Neural cell (in vitro differentiated cells): ENCODE measurements at regions not wholly inside any gene's neighbourhood (a gene's known extent, or its start where the extent isn't known, plus 50 kb on each side); places are given as distances from the start of the nearest gene placed in this dataset.

Experiments
- H2AFZ ChIP-seq: fragments of 200-600, 300-800 bp; sonication (generic), shearing (Covaris generic); 2 replicates; pipeline ENCODE4 v1.6.0; 2014; ENCODE audit warnings: low read depth, mild to moderate bottlenecking, antibody characterized with exemption, low read length, moderate library complexity
- H3F3A ChIP-seq: fragments of 200-600 bp; shearing (Covaris generic); 2 replicates; pipeline ENCODE4 v1.6.1; 2016; ENCODE audit warnings: mild to moderate bottlenecking, moderate library complexity, mixed read lengths, antibody characterized with exemption, low read length; ENCODE audit not compliant: insufficient read depth, poor library complexity, severe bottlenecking
- H3K27ac ChIP-seq: fragments of 200-600, 300-800 bp; sonication (generic), shearing (Covaris generic); 2 replicates; pipeline ENCODE4 v1.5.1; 2014; ENCODE audit warnings: mild to moderate bottlenecking, low read length, moderate library complexity
- H3K27me3 ChIP-seq: fragments of 300-800, 200-600 bp; sonication (generic), shearing (Covaris generic); 2 replicates; pipeline ENCODE4 v1.6.0; 2014; ENCODE audit warnings: mild to moderate bottlenecking, low read depth, low read length, moderate library complexity; ENCODE audit not compliant: insufficient read depth
- H3K36me3 ChIP-seq: fragments of 300-800, 200-600 bp; sonication (generic), shearing (Covaris generic); 2 replicates; pipeline ENCODE4 v1.5.1; 2014; ENCODE audit warnings: mild to moderate bottlenecking, antibody characterized with exemption, low read length, moderate library complexity; ENCODE audit not compliant: insufficient read depth
- H3K4me2 ChIP-seq: fragments of 300-800, 200-600 bp; sonication (generic), shearing (Covaris generic); 2 replicates; pipeline ENCODE4 v1.6.0; 2014; ENCODE audit warnings: mild to moderate bottlenecking, low read length
- H3K4me3 ChIP-seq: fragments of 300-800, 200-600 bp; sonication (generic), shearing (Covaris generic); 2 replicates; pipeline ENCODE4 v1.5.1; 2014; ENCODE audit warnings: mild to moderate bottlenecking, low read length, moderate library complexity
- H3K79me2 ChIP-seq: fragments of 200-600 bp; shearing (Covaris generic); replicated peaks from 2 replicates; pipeline ENCODE4 v1.6.0; 2014; ENCODE audit warnings: mild to moderate bottlenecking, low read length, moderate library complexity; ENCODE audit not compliant: insufficient read depth
- H3K9ac ChIP-seq: fragments of 300-800, 200-600 bp; sonication (generic), shearing (Covaris generic); 2 replicates; pipeline ENCODE4 v1.6.1; 2016; ENCODE audit warnings: mild to moderate bottlenecking, low read length, mixed read lengths
- H3K9me2 ChIP-seq: fragments of 200-600 bp; shearing (Covaris generic); 2 replicates; pipeline ENCODE4 v1.6.1; 2016; ENCODE audit warnings: mild to moderate bottlenecking, low read length, mixed read lengths; ENCODE audit not compliant: insufficient read depth
- H3K9me3 ChIP-seq: fragments of 200-600, 300-800 bp; sonication (generic), shearing (Covaris generic); 2 replicates; pipeline ENCODE4 v1.6.1; 2016; ENCODE audit warnings: mild to moderate bottlenecking, mixed run types, low read length, moderate library complexity, mixed read lengths
- H4K20me1 ChIP-seq: fragments of 200-600 bp; shearing (Covaris generic); 2 replicates; pipeline ENCODE4 v1.6.1; 2016; ENCODE audit warnings: mild to moderate bottlenecking, mixed run types; ENCODE audit not compliant: insufficient read depth
- CTCF ChIP-seq: fragments of 450-650 bp; IDR thresholded peaks from 2 replicates; pipeline ENCODE4 v1.5.1; 2014; ENCODE audit warnings: antibody characterized with exemption, mild to moderate bottlenecking, moderate library complexity; ENCODE audit not compliant: poor library complexity, severe bottlenecking
- EP300 ChIP-seq: fragments of 450-650 bp; conservative IDR thresholded peaks from 2 replicates; pipeline ENCODE4 v1.6.1; 2014; ENCODE audit warnings: antibody characterized with exemption, mild to moderate bottlenecking, moderate library complexity; ENCODE audit not compliant: poor library complexity, severe bottlenecking
- EZH2 ChIP-seq: fragments of 200-600, 300-800 bp; shearing (Covaris generic), sonication (generic); IDR thresholded peaks from 2 replicates; pipeline ENCODE4 v1.6.1; 2014; ENCODE audit warnings: antibody characterized with exemption, low read length, borderline replicate concordance, mild to moderate bottlenecking; ENCODE audit not compliant: insufficient read depth, poor library complexity, severe bottlenecking
- MXI1 ChIP-seq: fragments of 450-650 bp; conservative IDR thresholded peaks from 2 replicates; pipeline ENCODE4 v1.6.1; 2014; ENCODE audit warnings: antibody characterized with exemption, mild to moderate bottlenecking; ENCODE audit not compliant: poor library complexity, severe bottlenecking
- POLR2AphosphoS5 ChIP-seq: IDR thresholded peaks from 2 replicates; pipeline ENCODE4 v1.6.1; 2012
- RAD21 ChIP-seq: fragments of 450-650 bp; conservative IDR thresholded peaks from 2 replicates; pipeline ENCODE4 v1.6.1; 2014; ENCODE audit warnings: antibody characterized with exemption, mild to moderate bottlenecking, moderate library complexity
- REST ChIP-seq: IDR thresholded peaks from 2 replicates; pipeline ENCODE4 v1.6.1; 2012; ENCODE audit warnings: borderline replicate concordance
- SMC3 ChIP-seq: fragments of 450-650 bp; conservative IDR thresholded peaks from 2 replicates; pipeline ENCODE4 v1.6.1; 2014; ENCODE audit warnings: antibody characterized with exemption, mild to moderate bottlenecking, moderate library complexity; ENCODE audit not compliant: poor library complexity
- TAF1 ChIP-seq: IDR thresholded peaks from 2 replicates; pipeline ENCODE4 v1.6.1; 2012; ENCODE audit warnings: low read depth

- no peaks in the 10 kb centered on the region for H3F3A ChIP-seq
- H3K9ac ChIP-seq, result no peak overlapping the region
- H2AFZ ChIP-seq, result no peak overlapping the region
- no peak overlapping the region for H3K4me3 ChIP-seq
- no peaks in the 10 kb centered on the region for H3K9me2 ChIP-seq
- TF ChIP-seq MXI1 (no peak), TAF1 (no peak), RAD21 (no peak), REST (no peak), SMC3 (no peak), EP300 (no peak), CTCF (no peak), EZH2 (no peak), POLR2AphosphoS5 (no peak)
- H3K27ac ChIP-seq, result no peak overlapping the region
- no peaks in the 10 kb centered on the region for H3K36me3 ChIP-seq
- no peaks in the 10 kb centered on the region for H3K27me3 ChIP-seq
- no peaks in the 10 kb centered on the region for H4K20me1 ChIP-seq
- no peaks in the 10 kb centered on the region for H3K79me2 ChIP-seq
- H3K9me3 ChIP-seq, result no peaks in the 10 kb centered on the region
- H3K4me2 ChIP-seq, result no peak overlapping the region
Measured at GRCh38 chr17:33814852-33815251, 440.2 kb upstream of the CCL2 start.

- H3K27me3 ChIP-seq, result no peaks in the 10 kb centered on the region
- H3K27ac ChIP-seq, result no peak overlapping the region
- H3K9ac ChIP-seq, result no peak overlapping the region
- no peak overlapping the region for H2AFZ ChIP-seq
- no peak for TF ChIP-seq EP300
- no peak for TF ChIP-seq TAF1
- no peak for TF ChIP-seq EZH2
- no peak for TF ChIP-seq REST
- no peak for TF ChIP-seq CTCF
- no peak for TF ChIP-seq MXI1
- no peak for TF ChIP-seq RAD21
- TF ChIP-seq POLR2AphosphoS5, result no peak
- TF ChIP-seq SMC3, result no peak
- H3K4me2 ChIP-seq, result no peak overlapping the region
- no peaks in the 10 kb centered on the region for H4K20me1 ChIP-seq
- no peaks in the 10 kb centered on the region for H3K9me2 ChIP-seq
- no peaks in the 10 kb centered on the region for H3K36me3 ChIP-seq
- H3K9me3 ChIP-seq, result no peaks in the 10 kb centered on the region
- H3K4me3 ChIP-seq, result no peak overlapping the region
- H3F3A ChIP-seq, result no peaks in the 10 kb centered on the region
- H3K79me2 ChIP-seq, result no peaks in the 10 kb centered on the region
Measured at GRCh38 chr17:33816036-33816435, 439.0 kb upstream of the CCL2 start.
